MG63 (cell line): ENCODE measurements at regions not wholly inside any gene's neighbourhood (a gene's known extent, or its start where the extent isn't known, plus 50 kb on each side); places are given as distances from the start of the nearest gene placed in this dataset.
"Not testable (repeated sequence)": the region's sequence is repeated elsewhere in the genome, so short reads cannot be mapped to it uniquely, and the experiment has no call there.

ENCODE experiments used
- DNase-seq: peaks from one replicate; pipeline ENCODE4 v3.0.0-alpha.2; 2020
- H3K27me3 ChIP-seq: fragments of 250-450 bp; sonication (Bioruptor Pico); 2 replicates; pipeline ENCODE4 v1.5.1; 2020; ENCODE audit warnings: mild to moderate bottlenecking, moderate library complexity
- H3K36me3 ChIP-seq: fragments of 250-450 bp; sonication (Bioruptor Pico); 2 replicates; pipeline ENCODE4 v1.5.1; 2020; ENCODE audit warnings: mild to moderate bottlenecking, moderate library complexity
- H3K4me3 ChIP-seq: fragments of 250-450 bp; sonication (Bioruptor Pico); 2 replicates; pipeline ENCODE4 v1.5.1; 2020; ENCODE audit warnings: mild to moderate bottlenecking, moderate library complexity
- H3K9me3 ChIP-seq: fragments of 250-450 bp; sonication (Bioruptor Pico); 2 replicates; pipeline ENCODE4 v1.5.1; 2020; ENCODE audit warnings: mild to moderate bottlenecking, moderate library complexity

DNA sequence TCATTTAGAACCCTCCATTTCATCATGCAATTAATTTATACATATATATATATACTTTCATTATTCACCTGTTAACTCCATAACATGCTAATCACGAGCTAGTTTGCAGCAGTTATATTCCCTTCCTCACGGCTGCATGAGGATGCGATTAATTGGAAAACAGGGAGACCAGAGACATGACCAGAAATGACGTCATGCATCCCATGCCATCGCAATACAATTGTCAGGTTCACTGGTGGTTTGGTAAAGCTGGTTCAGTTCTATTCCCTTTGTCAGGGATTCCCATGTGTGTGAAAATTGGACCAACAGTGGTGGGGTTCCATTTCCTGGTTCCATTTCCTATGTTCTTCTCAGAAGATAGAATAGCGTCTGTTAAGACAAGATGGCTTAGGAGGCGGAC is 440.4 kb upstream of the ERCC4 start:
- no peak for DNase-seq
- no peaks in the 10 kb centered on the region for H3K9me3 ChIP-seq
- H3K36me3 ChIP-seq = no peaks in the 10 kb centered on the region
- H3K4me3 ChIP-seq = no peak overlapping the region
- no peaks in the 10 kb centered on the region; the same call in 1 of the 2 replicates for H3K27me3 ChIP-seq

DNA sequence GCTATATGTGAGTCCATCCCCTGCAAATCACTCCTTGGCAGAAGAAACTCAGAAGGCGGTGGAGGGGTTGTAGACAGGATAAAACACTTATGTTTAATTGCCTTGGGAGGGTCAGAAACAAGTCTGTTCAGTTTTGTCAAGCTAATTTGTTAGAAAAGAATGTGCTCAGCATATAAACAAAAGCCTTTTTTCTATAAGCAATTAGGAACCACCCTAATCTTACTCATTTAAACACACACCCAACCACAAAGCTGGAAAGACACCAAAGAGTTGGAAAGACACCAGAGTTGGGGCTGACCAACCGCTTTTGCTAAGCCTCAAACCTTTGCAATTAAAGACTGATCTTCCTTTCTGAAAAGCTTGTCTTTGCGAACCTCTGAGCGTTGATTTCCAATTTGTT is 439.2 kb upstream of the ERCC4 start:
- no peak for DNase-seq
- no peak overlapping the region for H3K4me3 ChIP-seq
- H3K36me3 ChIP-seq = no peaks in the 10 kb centered on the region
- no peaks in the 10 kb centered on the region for H3K9me3 ChIP-seq
- H3K27me3 ChIP-seq = no peaks in the 10 kb centered on the region; the same call in 1 of the 2 replicates

DNA sequence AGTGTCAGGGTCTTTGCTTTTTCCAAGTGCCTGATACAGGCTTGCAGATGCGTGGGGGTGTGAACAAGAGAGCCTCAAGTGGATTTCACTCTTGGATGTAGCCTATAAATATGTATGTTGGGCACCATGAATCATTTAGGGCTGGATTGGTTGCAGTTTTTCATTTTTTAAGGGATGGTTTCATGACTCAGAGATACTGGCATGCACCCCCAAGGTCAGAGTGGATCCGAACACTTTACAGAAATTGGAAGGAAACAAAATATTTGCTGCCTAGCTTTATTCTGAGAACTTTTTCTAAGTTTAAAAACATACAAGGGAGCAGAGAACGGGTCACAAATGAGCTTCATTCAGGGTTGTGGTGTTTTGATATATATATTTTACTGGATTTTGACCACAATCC is 436.8 kb upstream of the ERCC4 start:
- H3K27me3 ChIP-seq = no peaks in the 10 kb centered on the region; the same call in 1 of the 2 replicates
- H3K36me3 ChIP-seq = no peaks in the 10 kb centered on the region
- DNase-seq = no peak
- no peaks in the 10 kb centered on the region for H3K9me3 ChIP-seq
- no peak overlapping the region for H3K4me3 ChIP-seq

DNA sequence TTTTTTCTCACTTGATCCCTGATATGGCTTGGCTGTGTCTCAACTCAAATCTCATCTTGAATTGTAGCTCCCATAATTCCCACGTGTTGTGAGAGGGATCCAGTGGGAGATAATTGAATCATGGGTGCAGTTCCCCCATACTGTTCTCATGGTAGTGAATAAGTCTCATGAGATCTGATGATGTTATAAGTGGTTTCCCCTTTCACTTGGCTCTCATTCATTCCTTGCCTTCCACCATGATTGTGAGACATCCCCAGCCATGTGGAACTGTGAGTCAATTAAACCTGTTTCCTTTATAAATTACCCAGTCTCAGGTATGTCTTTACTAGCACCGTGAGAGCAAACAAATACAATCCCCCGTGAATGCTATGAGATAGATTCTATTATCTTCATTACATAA is 430.5 kb upstream of the ERCC4 start:
- H3K36me3 ChIP-seq, H3K4me3 ChIP-seq, H3K27me3 ChIP-seq, DNase-seq, H3K9me3 ChIP-seq: not testable (repeated sequence)

DNA sequence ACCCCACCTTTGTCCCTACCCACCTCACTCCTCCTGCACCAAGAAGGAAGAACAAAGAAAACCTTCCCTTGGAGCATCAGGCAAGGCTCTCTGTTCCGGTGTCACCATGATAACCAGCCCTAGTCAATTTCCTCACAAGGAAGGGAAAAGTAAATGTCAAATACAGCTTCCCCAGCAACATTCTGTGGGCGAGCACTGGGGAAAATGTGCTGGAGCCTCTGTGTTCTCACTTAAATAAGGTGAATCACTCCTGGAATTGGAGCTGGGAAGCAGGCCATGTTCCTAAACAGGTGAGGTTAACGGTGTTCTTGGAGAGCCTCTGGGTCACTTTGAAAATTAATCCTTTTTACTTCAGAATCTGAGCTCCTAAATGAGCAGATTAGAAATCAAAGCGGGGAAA is 427.9 kb upstream of the ERCC4 start:
- Histone ChIP-seq H3K36me3 (no peaks in the 10 kb centered on the region), H3K4me3 (no peak overlapping the region)
- DNase-seq = no peak

DNA sequence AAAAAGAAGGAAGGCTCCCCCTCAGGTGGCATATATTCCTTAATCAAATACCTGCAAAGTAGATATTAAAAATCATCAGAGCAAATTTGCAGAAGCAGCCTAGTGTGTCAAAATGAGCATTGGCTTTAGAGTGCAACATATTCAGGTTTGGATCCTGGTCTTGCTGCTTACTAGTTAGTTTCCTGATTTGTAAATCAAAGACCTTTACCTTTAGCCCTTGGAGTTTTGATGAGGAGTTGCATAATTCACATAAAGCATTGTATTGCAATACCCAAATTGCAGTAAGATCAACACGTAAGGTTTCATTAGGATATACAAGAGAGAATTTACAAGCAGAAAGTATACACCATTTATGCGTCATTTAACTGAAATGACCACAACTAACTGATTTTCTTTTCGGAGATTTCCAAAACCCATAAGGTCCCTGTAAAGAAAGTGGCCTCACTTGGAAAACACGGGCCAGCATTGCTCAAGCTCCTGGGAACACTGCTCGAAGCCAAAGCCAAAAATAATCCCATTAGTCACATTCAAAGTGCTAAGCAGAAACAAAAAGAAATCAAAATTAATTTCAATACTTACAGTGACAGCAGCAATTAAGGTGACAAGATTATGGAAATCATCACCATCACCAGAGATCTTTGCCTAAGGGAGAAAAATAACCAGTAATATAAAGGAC is 415.9 kb upstream of the ERCC4 start:
- Histone ChIP-seq H3K4me3 (no peak overlapping the region), H3K36me3 (no peaks in the 10 kb centered on the region), H3K27me3 (no peaks in the 10 kb centered on the region), H3K9me3 (no peaks in the 10 kb centered on the region)
- no peak for DNase-seq

More for the DNA sequence above, 427.9 kb upstream of the ERCC4 start:
- Histone ChIP-seq H3K27me3 (no peaks in the 10 kb centered on the region), H3K9me3 (no peaks in the 10 kb centered on the region)

DNA sequence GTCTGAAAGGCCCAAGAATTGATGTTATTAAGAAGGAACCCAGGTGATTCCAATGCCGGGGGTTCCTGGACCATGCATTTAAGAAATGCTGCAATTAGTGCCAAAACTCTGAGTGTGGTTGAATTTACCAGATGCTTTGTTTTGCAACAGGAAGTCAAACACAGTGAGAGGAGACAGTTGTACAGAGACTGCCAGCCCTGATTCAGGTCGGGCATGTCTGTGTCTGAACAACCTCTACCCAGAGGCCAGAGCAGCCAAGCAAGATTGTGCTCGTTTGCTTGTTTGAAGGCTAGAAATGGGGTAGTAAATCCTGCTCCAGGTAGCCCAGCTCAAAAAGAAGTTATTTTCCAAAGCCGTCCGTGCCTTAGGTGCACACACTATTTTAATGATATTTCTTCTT is 412.4 kb upstream of the ERCC4 start:
- H3K36me3 ChIP-seq = no peaks in the 10 kb centered on the region
- H3K9me3 ChIP-seq = no peaks in the 10 kb centered on the region
- no peak for DNase-seq
- H3K4me3 ChIP-seq = no peak overlapping the region
- no peaks in the 10 kb centered on the region for H3K27me3 ChIP-seq

DNA sequence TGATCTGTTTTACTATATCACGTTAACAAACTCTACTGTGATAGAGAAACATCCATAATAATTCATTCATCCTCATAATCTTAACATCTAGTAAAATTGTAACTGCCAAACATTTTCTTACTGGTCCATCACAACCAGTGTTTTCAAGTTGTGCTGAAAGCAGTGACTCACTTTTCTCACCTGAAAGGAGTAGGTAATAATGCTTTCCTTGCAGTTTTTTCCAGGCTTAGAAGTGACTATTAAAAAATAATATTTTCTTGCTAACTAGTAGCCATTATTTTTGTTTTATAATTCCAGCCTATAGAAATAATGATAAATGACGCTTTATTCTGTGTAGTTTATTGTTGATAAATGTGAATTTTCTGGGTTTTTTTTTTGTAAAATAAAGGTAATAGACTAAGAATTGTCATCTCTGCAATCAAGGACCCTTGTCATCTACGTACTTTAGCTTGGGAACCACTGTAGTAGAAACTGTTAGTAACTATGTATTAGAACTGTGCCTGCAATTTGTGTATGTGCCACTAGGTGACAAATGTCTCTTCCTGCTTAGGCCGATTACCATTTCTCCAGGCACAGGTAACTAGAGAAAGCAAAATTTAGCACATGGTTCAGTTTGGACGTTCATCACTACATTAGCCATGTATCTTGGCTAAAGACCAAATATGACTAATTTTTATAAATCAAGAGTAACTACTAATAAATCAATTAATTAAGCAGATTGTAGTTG is 409.4 kb upstream of the ERCC4 start:
- no peak for DNase-seq
- Histone ChIP-seq H3K4me3 (no peak overlapping the region), H3K36me3 (no peaks in the 10 kb centered on the region), H3K9me3 (peaks cover 2% of the 10 kb centered on the region; the same call in 1 of the 2 replicates), H3K27me3 (no peaks in the 10 kb centered on the region)

DNA sequence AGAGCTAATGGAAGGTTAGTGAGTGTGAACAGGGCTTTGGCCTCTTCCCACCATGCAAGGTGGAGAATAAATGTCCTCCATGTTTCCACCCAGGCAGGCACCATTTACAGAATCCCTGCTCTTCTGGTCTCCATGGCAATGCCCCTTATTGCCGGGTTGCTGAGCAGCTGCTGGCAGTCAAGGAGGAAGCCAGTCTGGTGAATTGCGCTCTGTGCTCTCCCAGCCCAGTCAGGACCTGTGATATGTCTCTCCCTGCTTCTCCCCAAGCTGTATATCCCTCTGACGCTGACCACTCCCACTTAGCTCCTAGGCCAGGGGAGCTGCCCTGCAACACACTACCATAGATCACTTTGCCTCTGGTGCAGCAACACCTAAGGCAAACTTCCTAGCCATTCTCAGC is 402.1 kb upstream of the ERCC4 start:
- DNase-seq = no peak
- Histone ChIP-seq H3K36me3 (no peaks in the 10 kb centered on the region), H3K9me3 (peaks cover 2% of the 10 kb centered on the region; the same call in 1 of the 2 replicates), H3K4me3 (no peak overlapping the region), H3K27me3 (no peaks in the 10 kb centered on the region)

DNA sequence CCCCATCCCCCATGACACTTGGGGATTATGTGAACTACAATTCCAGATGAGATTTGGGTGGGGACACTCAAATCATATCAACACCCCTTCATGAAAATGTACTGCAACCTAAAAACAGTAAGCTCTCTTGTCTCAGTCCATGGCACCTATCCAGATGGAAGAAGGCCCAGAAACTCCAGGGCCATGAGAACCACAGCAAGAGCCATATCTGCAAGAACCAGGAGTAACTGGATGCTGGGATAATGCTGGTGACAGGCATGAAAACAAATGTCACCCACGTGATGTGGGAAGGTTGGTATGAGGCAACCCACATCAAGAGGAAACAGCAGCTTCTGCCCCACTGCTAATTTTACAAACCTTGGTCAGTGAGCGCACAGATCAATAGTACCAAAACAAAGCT is 400.1 kb upstream of the ERCC4 start:
- DNase-seq = no peak
- Histone ChIP-seq H3K4me3 (no peak overlapping the region), H3K36me3 (no peaks in the 10 kb centered on the region), H3K27me3 (no peaks in the 10 kb centered on the region), H3K9me3 (no peaks in the 10 kb centered on the region)

DNA sequence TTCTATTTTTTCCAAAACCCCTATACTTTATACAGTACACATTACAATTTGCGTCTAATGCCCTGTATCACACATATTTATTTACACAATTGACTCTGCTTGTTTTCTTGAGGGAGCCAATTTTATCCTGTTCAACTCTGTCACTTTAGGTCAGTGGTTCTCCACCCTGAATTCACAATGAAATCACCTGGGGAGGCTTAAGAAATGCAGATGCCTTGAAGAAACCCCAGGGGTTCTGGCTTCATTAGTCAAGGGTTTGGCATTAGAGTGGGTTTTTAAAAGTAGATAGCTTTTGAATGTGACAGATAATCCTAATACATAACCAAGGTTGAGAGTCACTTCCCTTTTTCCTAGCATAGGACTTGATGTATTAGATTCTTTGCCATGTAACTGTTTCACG is 398.6 kb upstream of the ERCC4 start:
- Histone ChIP-seq H3K27me3 (no peaks in the 10 kb centered on the region; the same call in 1 of the 2 replicates), H3K9me3 (no peaks in the 10 kb centered on the region), H3K4me3 (no peak overlapping the region), H3K36me3 (no peaks in the 10 kb centered on the region)
- no peak for DNase-seq

DNA sequence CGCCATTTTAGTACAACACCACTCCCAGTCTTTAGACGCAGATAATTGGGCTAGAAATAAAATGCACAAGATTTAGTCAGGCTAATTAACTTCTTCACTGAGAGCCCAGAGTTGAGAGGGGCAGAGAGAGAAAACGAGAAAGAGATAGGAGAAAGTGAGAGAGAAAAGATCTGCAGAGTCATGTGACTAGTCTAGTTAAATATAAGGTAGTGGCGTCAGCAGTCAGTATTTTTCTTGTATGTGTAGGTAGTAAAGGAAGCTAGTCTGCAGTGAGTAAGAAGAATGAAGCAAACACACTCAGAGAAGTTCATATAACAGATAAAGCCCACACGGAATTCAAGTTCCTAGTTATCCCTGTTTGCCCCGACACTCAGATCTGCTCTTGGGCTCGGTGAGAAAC is 392.6 kb upstream of the ERCC4 start:
- H3K27me3 ChIP-seq = no peaks in the 10 kb centered on the region; the same call in 1 of the 2 replicates
- no peak overlapping the region for H3K4me3 ChIP-seq
- H3K9me3 ChIP-seq = no peaks in the 10 kb centered on the region
- no peak for DNase-seq
- H3K36me3 ChIP-seq = no peaks in the 10 kb centered on the region

DNA sequence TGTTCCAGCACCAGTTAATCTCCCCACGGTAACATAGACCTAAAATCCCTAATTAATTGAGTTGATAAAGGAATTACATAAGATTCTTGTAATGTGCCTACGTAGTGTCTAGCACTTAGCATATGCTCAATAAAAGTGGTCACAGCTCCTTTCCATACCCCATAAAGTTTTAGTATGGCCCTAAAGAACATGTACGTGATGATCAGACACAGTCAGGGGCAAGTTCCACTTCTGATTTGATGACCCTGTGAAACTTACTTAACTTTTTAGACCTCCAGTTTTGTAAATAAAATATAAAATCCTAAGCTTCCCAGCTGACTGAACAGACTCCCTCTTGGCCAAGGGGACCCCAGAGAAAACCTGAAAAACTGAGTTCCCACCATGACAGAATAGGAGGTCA is 391.3 kb upstream of the ERCC4 start:
- H3K9me3 ChIP-seq = no peaks in the 10 kb centered on the region
- DNase-seq = no peak
- H3K36me3 ChIP-seq = no peaks in the 10 kb centered on the region
- no peaks in the 10 kb centered on the region; the same call in 1 of the 2 replicates for H3K27me3 ChIP-seq
- no peak overlapping the region for H3K4me3 ChIP-seq

DNA sequence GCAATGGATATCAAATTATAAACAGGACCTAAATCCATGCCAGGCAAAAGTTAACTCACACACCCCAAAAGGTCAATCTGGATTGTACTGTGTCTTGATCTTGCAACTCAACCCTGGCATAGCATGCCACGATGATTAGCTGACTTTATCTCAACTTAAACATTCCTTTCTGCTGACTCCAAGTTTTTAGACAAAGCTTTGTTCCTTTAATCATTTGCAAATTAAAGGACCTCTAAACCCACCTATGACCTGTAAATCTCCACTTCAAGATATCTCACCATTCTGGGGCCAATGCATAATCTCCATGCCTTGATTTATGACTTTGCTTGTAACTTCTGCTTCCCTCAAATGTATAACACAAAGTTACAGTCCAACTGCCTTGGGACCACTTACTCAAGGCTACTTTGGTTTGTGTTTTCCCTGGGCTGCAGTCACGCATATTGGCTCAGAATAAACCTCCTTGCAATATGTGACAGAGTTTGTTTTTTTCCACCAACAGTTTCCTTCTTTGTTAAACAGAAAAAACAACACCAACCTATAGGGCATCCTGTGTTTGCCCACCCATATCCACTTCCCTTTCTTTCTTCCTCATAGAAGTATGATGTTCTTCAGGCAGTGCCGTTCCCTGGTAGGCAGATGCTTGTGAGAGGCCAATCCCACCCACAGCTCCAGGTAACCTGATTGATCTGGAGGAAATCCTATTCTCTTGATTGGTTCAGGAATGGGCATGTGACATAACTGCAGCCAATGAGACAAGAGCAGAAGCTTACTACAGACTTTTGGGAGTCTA is 390.6 kb upstream of the ERCC4 start:
- no peak for DNase-seq
- Histone ChIP-seq H3K36me3 (no peaks in the 10 kb centered on the region), H3K27me3 (no peaks in the 10 kb centered on the region; the same call in 1 of the 2 replicates), H3K9me3 (no peaks in the 10 kb centered on the region), H3K4me3 (no peak overlapping the region)

DNA sequence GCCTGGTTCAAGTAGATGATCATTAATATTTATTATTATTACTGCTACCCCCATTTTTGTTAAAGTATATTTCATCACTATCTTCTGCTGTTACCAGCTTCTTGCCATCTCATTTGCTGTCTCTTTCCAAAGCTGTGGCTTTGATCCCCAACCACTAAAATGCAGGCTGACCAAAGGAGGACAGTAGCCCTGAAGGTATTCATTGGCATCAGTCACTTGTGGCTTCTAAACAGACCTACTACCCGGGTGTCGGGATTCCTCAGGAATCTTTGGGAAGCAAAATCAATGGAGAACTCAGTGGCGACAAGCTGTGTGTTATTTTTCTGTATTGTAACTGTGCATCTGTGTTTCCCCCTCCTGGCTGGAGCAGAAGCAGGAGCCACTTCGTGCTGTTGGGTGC is 379.2 kb upstream of the ERCC4 start:
- Histone ChIP-seq H3K27me3 (no peaks in the 10 kb centered on the region), H3K36me3 (no peaks in the 10 kb centered on the region)

DNA sequence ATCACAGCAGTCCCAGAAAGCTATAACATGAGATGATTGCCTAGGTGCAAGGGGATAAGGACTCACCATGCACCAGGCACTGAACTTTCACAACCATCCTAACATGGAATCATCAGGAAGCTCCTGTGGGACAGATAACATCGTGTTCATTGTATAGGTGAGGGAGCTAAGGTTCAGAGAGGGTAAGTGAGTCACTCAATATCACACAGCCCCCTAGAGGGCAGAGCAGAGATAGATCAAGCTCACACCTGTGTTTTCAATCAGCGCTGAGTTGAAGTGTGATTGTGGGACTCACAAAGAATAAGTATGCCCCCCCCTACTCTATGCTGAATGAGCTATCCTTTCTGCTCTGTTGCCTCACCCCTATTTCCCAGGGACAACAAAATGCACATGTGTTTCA is 377.7 kb upstream of the ERCC4 start:
- no peak overlapping the region for H3K4me3 ChIP-seq
- no peak for DNase-seq
- no peaks in the 10 kb centered on the region for H3K36me3 ChIP-seq
- no peaks in the 10 kb centered on the region for H3K9me3 ChIP-seq
- H3K27me3 ChIP-seq = no peaks in the 10 kb centered on the region

More for the DNA sequence above, 379.2 kb upstream of the ERCC4 start:
- Histone ChIP-seq H3K4me3 (no peak overlapping the region), H3K9me3 (no peaks in the 10 kb centered on the region)
- DNase-seq = no peak

DNA sequence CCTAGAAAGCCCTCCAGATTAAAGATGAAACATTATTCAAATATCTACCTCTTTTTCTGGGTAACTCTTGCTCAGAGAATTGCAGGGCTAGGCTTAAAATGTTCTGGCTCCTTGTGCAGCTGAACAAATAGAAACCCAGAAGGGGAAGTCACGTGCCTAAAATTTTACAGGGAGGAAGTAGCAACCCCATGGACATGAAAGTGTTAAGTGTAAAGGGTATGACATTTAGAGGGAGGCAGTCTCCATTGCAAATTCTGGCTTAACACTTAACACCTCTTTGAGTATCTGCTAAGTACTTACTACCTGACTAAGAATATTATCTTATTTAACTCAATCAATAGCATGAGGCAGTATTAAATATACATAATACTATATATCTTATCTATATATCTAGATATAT is 376.1 kb upstream of the ERCC4 start:
- Histone ChIP-seq H3K4me3 (no peak overlapping the region), H3K27me3 (no peaks in the 10 kb centered on the region), H3K9me3 (no peaks in the 10 kb centered on the region), H3K36me3 (no peaks in the 10 kb centered on the region)
- no peak for DNase-seq
